Loucy (cell line): ENCODE measurements at regions not wholly inside any gene's neighbourhood (a gene's known extent, or its start where the extent isn't known, plus 50 kb on each side); places are given as distances from the start of the nearest gene placed in this dataset.
"Not testable (repeated sequence)": the region's sequence is repeated elsewhere in the genome, so short reads cannot be mapped to it uniquely, and the experiment has no call there.

Experiments used
- H2AFZ ChIP-seq: fragments of 200-600 bp; sonication (generic); 2 replicates; pipeline ENCODE4 v1.6.0; 2016; ENCODE audit warnings: antibody characterized with exemption, mild to moderate bottlenecking, low read length, moderate library complexity
- H3F3A ChIP-seq: fragments of 200-600 bp; 2 replicates; pipeline ENCODE4 v1.6.0; 2016; ENCODE audit warnings: antibody characterized with exemption, low read depth, mild to moderate bottlenecking
- H3K27me3 ChIP-seq: fragments of 200-600 bp; sonication (generic); 2 replicates; pipeline ENCODE4 v1.6.1; 2014; ENCODE audit warnings: low read length, mild to moderate bottlenecking; ENCODE audit not compliant: insufficient read depth, poor library complexity, severe bottlenecking
- H3K36me3 ChIP-seq: fragments of 200-600 bp; sonication (generic); 2 replicates; pipeline ENCODE4 v1.6.1; 2016; ENCODE audit warnings: low read length; ENCODE audit not compliant: insufficient read depth
- H3K4me1 ChIP-seq: fragments of 200-600 bp; sonication (generic); 2 replicates; pipeline ENCODE4 v1.5.1; 2014; ENCODE audit warnings: low read length, mild to moderate bottlenecking; ENCODE audit not compliant: insufficient read depth, poor library complexity, severe bottlenecking
- H3K4me2 ChIP-seq: fragments of 200-600 bp; sonication (generic); 2 replicates; pipeline ENCODE4 v1.6.0; 2014; ENCODE audit warnings: antibody characterized with exemption, low read length, low read depth, mild to moderate bottlenecking; ENCODE audit not compliant: poor library complexity, severe bottlenecking
- H3K4me3 ChIP-seq: fragments of 200-600 bp; sonication (generic); 2 replicates; pipeline ENCODE4 v1.5.1; 2014; ENCODE audit warnings: low read length, mild to moderate bottlenecking, mixed read lengths; ENCODE audit not compliant: poor library complexity, severe bottlenecking
- H3K79me2 ChIP-seq: fragments of 200-600 bp; sonication (generic); 2 replicates; pipeline ENCODE4 v1.6.1; 2014; ENCODE audit warnings: low read length; ENCODE audit not compliant: insufficient read depth
- H3K9ac ChIP-seq: fragments of 200-600 bp; sonication (generic); 2 replicates; pipeline ENCODE4 v1.6.0; 2014; ENCODE audit warnings: mild to moderate bottlenecking, low read depth, low read length, moderate library complexity; ENCODE audit not compliant: poor library complexity, severe bottlenecking
- H3K9me2 ChIP-seq: fragments of 200-600 bp; sonication (generic); replicated peaks from 2 replicates; pipeline ENCODE4 v1.6.1; 2016; ENCODE audit warnings: low read depth, low read length, mixed read lengths
- H3K9me3 ChIP-seq: fragments of 200-600 bp; sonication (generic); 2 replicates; pipeline ENCODE4 v1.6.1; 2014; ENCODE audit warnings: mild to moderate bottlenecking, antibody characterized with exemption, low read length, low read depth; ENCODE audit not compliant: insufficient read depth
- H4K20me1 ChIP-seq: fragments of 200-600 bp; sonication (generic); 2 replicates; pipeline ENCODE4 v1.6.0; 2014; ENCODE audit warnings: antibody characterized with exemption, low read length, mild to moderate bottlenecking; ENCODE audit not compliant: insufficient read depth, poor library complexity, severe bottlenecking
- CTCF ChIP-seq: fragments of 200-600 bp; sonication (generic); conservative IDR thresholded peaks from 2 replicates; pipeline ENCODE4 v1.5.1; 2014; ENCODE audit warnings: mild to moderate bottlenecking, antibody characterized with exemption, low read length
- EZH2phosphoT487 ChIP-seq: fragments of 200-600 bp; IDR thresholded peaks from 2 replicates; pipeline ENCODE4 v1.6.1; 2018; ENCODE audit warnings: antibody characterized with exemption, mild to moderate bottlenecking, moderate library complexity, borderline replicate concordance

- Histone ChIP-seq H3K4me2 (no peak overlapping the region), H3K79me2 (no peaks in the 10 kb centered on the region), H3K4me3 (no peak overlapping the region), H3F3A (no peaks in the 10 kb centered on the region), H3K27me3 (no peaks in the 10 kb centered on the region), H3K36me3 (no peaks in the 10 kb centered on the region), H2AFZ (no peak overlapping the region), H3K9ac (no peak overlapping the region), H4K20me1 (no peaks in the 10 kb centered on the region), H3K9me3 (no peaks in the 10 kb centered on the region), H3K9me2 (no peaks in the 10 kb centered on the region), H3K4me1 (no peaks in the 10 kb centered on the region)
- TF ChIP-seq EZH2phosphoT487 (no peak), CTCF (no peak)
These were observed 152.7 kb downstream of the LY86 start for GRCh38 chr6:6741264-6741663.

GRCh38 chr6:6742535-6742934 lies 154.0 kb downstream of the LY86 start:
- H3K4me1 ChIP-seq, result no peaks in the 10 kb centered on the region
- TF ChIP-seq CTCF (no peak), EZH2phosphoT487 (no peak)
- H3K27me3 ChIP-seq, result no peaks in the 10 kb centered on the region
- no peak overlapping the region for H2AFZ ChIP-seq
- H4K20me1 ChIP-seq, result no peaks in the 10 kb centered on the region
- no peaks in the 10 kb centered on the region for H3K79me2 ChIP-seq
- no peaks in the 10 kb centered on the region for H3K9me2 ChIP-seq
- H3K36me3 ChIP-seq, result no peaks in the 10 kb centered on the region
- no peak overlapping the region for H3K4me2 ChIP-seq
- no peak overlapping the region for H3K4me3 ChIP-seq
- no peaks in the 10 kb centered on the region for H3F3A ChIP-seq
- no peaks in the 10 kb centered on the region for H3K9me3 ChIP-seq
- no peak overlapping the region for H3K9ac ChIP-seq

GRCh38 chr6:6744551-6744950 lies 156.0 kb downstream of the LY86 start:
- no peaks in the 10 kb centered on the region for H3F3A ChIP-seq
- no peak for TF ChIP-seq CTCF
- no peaks in the 10 kb centered on the region for H3K9me2 ChIP-seq
- no peaks in the 10 kb centered on the region for H3K36me3 ChIP-seq
- H4K20me1 ChIP-seq, result no peaks in the 10 kb centered on the region
- no peak overlapping the region for H3K4me3 ChIP-seq
- H3K4me2 ChIP-seq, result no peak overlapping the region
- H3K27me3 ChIP-seq, result no peaks in the 10 kb centered on the region
- no peaks in the 10 kb centered on the region for H3K9me3 ChIP-seq
- no peak overlapping the region for H2AFZ ChIP-seq
- no peaks in the 10 kb centered on the region for H3K79me2 ChIP-seq
- no peak overlapping the region for H3K9ac ChIP-seq
- no peaks in the 10 kb centered on the region for H3K4me1 ChIP-seq

GRCh38 chr6:6745637-6746332 lies 157.3 kb downstream of the LY86 start:
- not testable (repeated sequence) for H2AFZ ChIP-seq, H3K4me1 ChIP-seq, H4K20me1 ChIP-seq, H3K9ac ChIP-seq, H3K79me2 ChIP-seq, H3F3A ChIP-seq, H3K9me3 ChIP-seq, H3K27me3 ChIP-seq, H3K4me2 ChIP-seq, H3K9me2 ChIP-seq, H3K36me3 ChIP-seq, H3K4me3 ChIP-seq
